ENCODE measurements at regions not wholly inside any gene's neighbourhood (a gene's known extent, or its start where the extent isn't known, plus 50 kb on each side); places are given as distances from the start of the nearest gene placed in this dataset.
A peak's percentile ranks its signal among the peaks of the same experiment; 100 is the strongest.

- H3K27ac ChIP-seq (ENCODE audit: extremely low read depth, low read depth, low read length): no peak overlapping the region
- no peaks in the 10 kb centered on the region; a peak in 1 of 3 replicates for H3K36me3 ChIP-seq (ENCODE audit: control insufficient read depth in 2 of 2, insufficient read depth in 1 of 2, low read length in 2 of 2)
- ChIA-PET CTCF (no interaction called here), POLR2A (no interaction called here)
- no peak for TF ChIP-seq ZBTB44 (tag by site-specific recombination; IDR thresholded peaks at IDR 0.05)
- TF ChIP-seq ZFHX2 (tag by site-specific recombination; conservative IDR thresholded peaks at IDR 0.05): no peak
- no peak for TF ChIP-seq ZNF449 (tag by site-specific recombination; IDR thresholded peaks at IDR 0.05)
- peaks cover 6% of the 10 kb centered on the region for H3K9me3 ChIP-seq (ENCODE audit: control insufficient read depth, insufficient read depth, low read depth, low read length)
- no peak overlapping the region for H3K4me3 ChIP-seq (ENCODE audit: low read depth, low read length)
- no peaks in the 10 kb centered on the region for H3K4me1 ChIP-seq (ENCODE audit: control insufficient read depth, insufficient read depth, low read length)
Measured at GRCh38 chr19:30175987-30176386, 196.2 kb upstream of the ZNF536 start.

DNA sequence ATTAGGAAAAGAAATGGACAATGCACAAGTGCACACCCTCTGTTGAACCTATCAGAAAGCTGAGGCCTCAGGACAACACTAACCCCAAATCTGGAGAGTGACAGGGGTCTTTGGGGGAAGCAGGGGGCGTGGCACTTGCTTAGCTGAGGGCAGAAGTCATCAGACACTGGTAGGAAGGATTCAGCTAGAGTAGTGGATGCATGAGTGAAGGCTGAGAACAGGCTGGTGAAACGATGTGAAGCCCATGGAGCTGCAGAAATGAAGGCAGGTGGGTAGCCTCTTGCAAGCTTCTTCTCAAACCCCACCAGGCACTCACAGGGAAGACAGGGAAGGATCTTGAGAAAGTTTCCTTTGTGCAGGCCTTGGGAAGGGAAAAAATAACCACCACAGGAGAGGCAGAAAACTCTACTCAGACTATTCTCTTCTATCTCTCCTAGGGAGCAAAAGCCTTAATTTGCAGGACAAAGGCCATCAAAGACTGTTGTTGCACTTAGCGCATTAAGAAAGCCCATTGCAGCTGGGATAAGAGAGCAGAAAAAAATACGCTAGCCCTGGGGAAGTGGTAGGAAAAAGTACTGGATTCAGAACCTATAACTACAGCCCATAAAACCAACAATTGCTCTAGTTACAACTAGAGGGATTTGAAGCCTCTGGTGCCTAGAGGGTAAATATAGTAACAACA, 193.3 kb upstream of the ZNF536 start:
- TF ChIP-seq ZNF302 (tag by site-specific recombination; IDR thresholded peaks at IDR 0.05; ENCODE audit: low read depth) (no peak), ZNF211 (tag by site-specific recombination; IDR thresholded peaks at IDR 0.05; ENCODE audit: low read depth) (no peak), ZNF596 (tag by site-specific recombination; IDR thresholded peaks at IDR 0.05) (no peak), KLF9 (tag by site-specific recombination; IDR thresholded peaks at IDR 0.05; ENCODE audit: low read depth) (0 out of 2 replicates have a peak, but pooled peaks have one; percentile 29)
- POLR2A ChIA-PET: no interaction called here
- no peaks in the 10 kb centered on the region for H3K4me1 ChIP-seq (ENCODE audit: control insufficient read depth, insufficient read depth, low read length)
- CTCF ChIA-PET: interaction anchor here (0.7 to 1.0 kb wide), 4 partner anchors 16 to 488 kb away, joined by 3 to 5 read pairs (median 4); no protein-coding TSS in a partner anchor
- H3K4me3 ChIP-seq (ENCODE audit: low read depth, low read length): no peak overlapping the region
- peaks cover 9% of the 10 kb centered on the region for H3K9me3 ChIP-seq (ENCODE audit: control insufficient read depth, insufficient read depth, low read depth, low read length)
- no peak overlapping the region for H3K27ac ChIP-seq (ENCODE audit: extremely low read depth, low read depth, low read length)
- no peaks in the 10 kb centered on the region; a peak in 1 of 3 replicates for H3K36me3 ChIP-seq (ENCODE audit: control insufficient read depth in 2 of 2, insufficient read depth in 1 of 2, low read length in 2 of 2)

- Histone ChIP-seq H3K36me3 (ENCODE audit: control insufficient read depth in 2 of 2, insufficient read depth in 1 of 2, low read length in 2 of 2) (no peaks in the 10 kb centered on the region; a peak in 1 of 3 replicates), H3K9me3 (ENCODE audit: control insufficient read depth, insufficient read depth, low read depth, low read length) (peaks cover 13% of the 10 kb centered on the region), H3K27ac (ENCODE audit: extremely low read depth, low read depth, low read length) (no peak overlapping the region), H3K4me3 (ENCODE audit: low read depth, low read length) (no peak overlapping the region), H3K4me1 (ENCODE audit: control insufficient read depth, insufficient read depth, low read length) (no peaks in the 10 kb centered on the region)
- POLR2A ChIA-PET: no interaction called here
- CTCF ChIA-PET: interaction anchor here (0.6 kb wide), 1 partner anchor 22 kb away, joined by 3 read pairs; no protein-coding TSS in a partner anchor
- TF ChIP-seq ZNF2 (tag by site-specific recombination; IDR thresholded peaks at IDR 0.05) (no peak), BCL6B (tag by site-specific recombination; IDR thresholded peaks at IDR 0.05) (no peak), PRDM6 (tag by site-specific recombination; IDR thresholded peaks at IDR 0.05) (no peak), ZNF239 (tag by site-specific recombination; IDR thresholded peaks at IDR 0.05) (no peak), ZNF132 (tag by site-specific recombination; IDR thresholded peaks at IDR 0.05; ENCODE audit: borderline replicate concordance) (no peak), ZNF114 (tag by site-specific recombination; IDR thresholded peaks at IDR 0.05) (no peak), ZNF169 (tag by site-specific recombination; IDR thresholded peaks at IDR 0.05) (no peak), ZNF707 (tag by site-specific recombination; IDR thresholded peaks at IDR 0.05) (no peak), ZNF558 (tag by site-specific recombination; IDR thresholded peaks at IDR 0.05) (peak; percentile 97)
Measured at GRCh38 chr19:30180691-30181090, 191.5 kb upstream of the ZNF536 start.
